Epithelial cell of esophagus (primary cell): ENCODE measurements at regions not wholly inside any gene's neighbourhood (a gene's known extent, or its start where the extent isn't known, plus 50 kb on each side); places are given as distances from the start of the nearest gene placed in this dataset.

ENCODE experiments used
- DNase-seq: peaks from one replicate; pipeline ENCODE4 v3.0.0; 2010; ENCODE audit warnings: low read depth
- H3K4me3 ChIP-seq: 2 replicates; pipeline ENCODE4 v1.5.1; 2011; ENCODE audit warnings: mild to moderate bottlenecking, low read length, control low read depth
- CTCF ChIP-seq: IDR thresholded peaks from 2 replicates; pipeline ENCODE4 v1.5.1; 2011; ENCODE audit warnings: low read depth, mild to moderate bottlenecking, low read length, control low read depth, inconsistent platforms; ENCODE audit not compliant: insufficient read depth; ENCODE audit errors: missing control alignments

- no peak for TF ChIP-seq CTCF
- peak; percentile 50 for DNase-seq
These were observed 631.5 kb downstream of the NYAP2 start for GRCh38 chr2:226030788-226031646.

GRCh38 chr2:226030369-226030768 is 630.9 kb downstream of the NYAP2 start:
- TF ChIP-seq CTCF: no peak
- DNase-seq: no peak
- H3K4me3 ChIP-seq: no peak overlapping the region

More at GRCh38 chr2:226030788-226031646, 631.5 kb downstream of the NYAP2 start:
- peak overlapping the region; percentile 56 for H3K4me3 ChIP-seq

GRCh38 chr2:226023946-226024345 is 624.4 kb downstream of the NYAP2 start:
- no peak overlapping the region for H3K4me3 ChIP-seq
- no peak for DNase-seq
- no peak for TF ChIP-seq CTCF

- DNase-seq: no peak
- H3K4me3 ChIP-seq: no peak overlapping the region
- no peak for TF ChIP-seq CTCF
These were observed 623.9 kb downstream of the NYAP2 start for GRCh38 chr2:226023383-226023782.

- H3K4me3 ChIP-seq: no peak overlapping the region
- DNase-seq: peak; percentile 22
- no peak for TF ChIP-seq CTCF
These were observed 621.4 kb downstream of the NYAP2 start for GRCh38 chr2:226020956-226021355.

GRCh38 chr2:226020176-226020575 is 620.7 kb downstream of the NYAP2 start:
- peak; percentile 70 for DNase-seq
- no peak overlapping the region for H3K4me3 ChIP-seq
- TF ChIP-seq CTCF: no peak

GRCh38 chr2:226018641-226019040 is 619.1 kb downstream of the NYAP2 start:
- H3K4me3 ChIP-seq: no peak overlapping the region
- TF ChIP-seq CTCF: no peak
- no peak for DNase-seq
